Stomach (tissue), 8 donors: ENCODE measurements at regions not wholly inside any gene's neighbourhood (a gene's known extent, or its start where the extent isn't known, plus 50 kb on each side); places are given as distances from the start of the nearest gene placed in this dataset.

Experiments used
- DNase-seq, 2 donors: peaks; one replicate each; pipeline versions ENCODE4 v3.0.0 to v3.0.0-alpha.2; 2013 to 2019
- H3K27ac ChIP-seq, 5 donors: fragments of 200-600 bp in 4 of 5; sonication (generic) in 4 of 5; one replicate each; pipeline ENCODE4 v1.5.1; 2013 to 2019; ENCODE audit warnings: mild to moderate bottlenecking in 1 of 5, moderate library complexity in 1 of 5
- H3K27me3 ChIP-seq, 3 donors: fragments of 200-600 bp; sonication (generic); one replicate each; pipeline ENCODE4 v1.5.1; 2017 to 2019; ENCODE audit warnings: mixed run types in 1 of 3
- H3K36me3 ChIP-seq, 4 donors: fragments of 200-600 bp; sonication (generic); 1 replicate in 3 of 4; 2 replicates in 1 of 4; pipeline ENCODE4 v1.5.1; 2016 to 2019
- H3K4me1 ChIP-seq, 4 donors: fragments of 200-600 bp; sonication (generic); one replicate each; pipeline ENCODE4 v1.5.1; 2016 to 2019
- H3K4me3 ChIP-seq, 4 donors: fragments of 200-600 bp; sonication (generic) in 3 of 4; one replicate each; pipeline ENCODE4 v1.5.1; 2016 to 2019; ENCODE audit warnings: mild to moderate bottlenecking in 1 of 4
- H3K9me3 ChIP-seq, 4 donors: fragments of 200-600 bp; sonication (generic); one replicate each; pipeline ENCODE4 v1.5.1; 2016 to 2019
- CTCF ChIP-seq, 7 experiments: fragments of 450-650 bp in 4 of 7; fragments of 200-600 bp in 3 of 7; sonication (generic) in 3 of 7; IDR thresholded peaks; one replicate each; pipeline ENCODE4 v1.5.1; 2016 to 2019; ENCODE audit warnings: antibody characterized with exemption in 7 of 7, control low read depth in 2 of 7, mild to moderate bottlenecking in 1 of 7
- EP300 ChIP-seq: sonication (generic); formaldehyde crosslinking; IDR thresholded peaks from one replicate; pipeline ENCODE4 v1.6.1; 2017; ENCODE audit warnings: antibody characterized with exemption
- POLR2A ChIP-seq, 4 donors: fragments of 450-650 bp; IDR thresholded peaks; one replicate each; pipeline ENCODE4 v1.6.1; 2016; ENCODE audit warnings: antibody characterized with exemption in 4 of 4, control low read depth in 2 of 4, mild to moderate bottlenecking in 1 of 4, moderate library complexity in 1 of 4
- POLR2AphosphoS5 ChIP-seq, 3 donors: sonication (generic); formaldehyde crosslinking; IDR thresholded peaks; one replicate each; pipeline ENCODE4 v1.6.1; 2016; ENCODE audit warnings: antibody characterized with exemption in 3 of 3
- WGBS, 5 donors: extraction: QIAGEN DNeasy Blood & Tissue Kit in 3 of 5; methylation state at CpG; one replicate each; pipeline versions ENCODE4 v1.1.5 to v1.1.7; 2013 to 2018; 5-methylcytosine and 5-hydroxymethylcytosine counted together
- intact Hi-C: fragments of 100-400 bp; cut with DNase I; formaldehyde crosslinking; loops from one replicate; pipeline ENCODE4 v1.15.1; 2023; ENCODE audit warnings: low total_unique reads
- donor health status: healthy with polysubstance abuse.
- donor health status: Bipolar disorder and iron deficiency.
- donor health status: healthy.

GRCh38 chr1:17925290-17926237, 170.4 kb downstream of the ACTL8 start:
- WGBS, 5 donors: 18 to 29% (median 22%) methylated on average over 15 of the region's 15 CpGs

GRCh38 chr1:17926906-17927305, 171.8 kb downstream of the ACTL8 start:
- 87 to 91% (median 90%) methylated on average over 4 of the region's 4 CpGs for WGBS, 5 donors
- TF ChIP-seq POLR2AphosphoS5 (IDR thresholded peaks at IDR 0.05) (no peak), CTCF (IDR thresholded peaks at IDR 0.05) (no peak), POLR2A (IDR thresholded peaks at IDR 0.05) (no peak), EP300 (no peak)
- DNase-seq: no peak
- H3K4me3 ChIP-seq: no peak overlapping the region
- no peaks in the 10 kb centered on the region for H3K36me3 ChIP-seq
- peaks cover 0 to 88% (median 11%) of the 10 kb centered on the region in 3 donors for H3K27me3 ChIP-seq
- peaks cover 0 to 16% (median 8%) of the 10 kb centered on the region in 4 donors for H3K4me1 ChIP-seq
- intact Hi-C loops: no loop called here
- peaks cover 0 to under 1% (median 0%) of the 10 kb centered on the region in 4 donors for H3K9me3 ChIP-seq
- H3K27ac ChIP-seq: no peak overlapping the region

More at GRCh38 chr1:17925290-17926237, 170.4 kb downstream of the ACTL8 start:
- no peak overlapping the region for H3K27ac ChIP-seq
- intact Hi-C loops: no loop called here
- H3K9me3 ChIP-seq: no peaks in the 10 kb centered on the region
- DNase-seq: no peak
- H3K36me3 ChIP-seq: no peaks in the 10 kb centered on the region
- TF ChIP-seq POLR2A (IDR thresholded peaks at IDR 0.05): no peak
- TF ChIP-seq CTCF (IDR thresholded peaks at IDR 0.05): no peak
- TF ChIP-seq EP300: no peak
- TF ChIP-seq POLR2AphosphoS5 (IDR thresholded peaks at IDR 0.05): no peak
- H3K4me1 ChIP-seq: peaks cover 0 to 16% (median 8%) of the 10 kb centered on the region in 4 donors
- H3K4me3 ChIP-seq: no peak overlapping the region
- peaks cover 0 to 92% (median 17%) of the 10 kb centered on the region in 3 donors for H3K27me3 ChIP-seq

- intact Hi-C loops: no loop called here
- peak in 1 of 2 donors; percentile 9 for DNase-seq
- Histone ChIP-seq H3K9me3 (peaks cover 0 to 8% (median 0%) of the 10 kb centered on the region in 4 donors), H3K27me3 (peaks cover 0 to 81% (median 11%) of the 10 kb centered on the region in 3 donors), H3K27ac (no peak overlapping the region), H3K4me3 (no peak overlapping the region), H3K4me1 (peaks cover 0 to 16% (median 8%) of the 10 kb centered on the region in 4 donors), H3K36me3 (no peaks in the 10 kb centered on the region)
- TF ChIP-seq CTCF (IDR thresholded peaks at IDR 0.05) (no peak), POLR2AphosphoS5 (IDR thresholded peaks at IDR 0.05) (no peak), EP300 (no peak), POLR2A (IDR thresholded peaks at IDR 0.05) (no peak)
- WGBS, 5 donors: 48 to 60% (median 54%) methylated on average over 7 of the region's 7 CpGs
Observed at GRCh38 chr1:17927952-17928351, 172.8 kb downstream of the ACTL8 start.

- TF ChIP-seq POLR2A (IDR thresholded peaks at IDR 0.05) (no peak), POLR2AphosphoS5 (IDR thresholded peaks at IDR 0.05) (no peak), CTCF (IDR thresholded peaks at IDR 0.05) (no peak), EP300 (no peak)
- peaks cover 0 to 25% (median 8%) of the 10 kb centered on the region in 4 donors for H3K4me1 ChIP-seq
- H3K27ac ChIP-seq: no peak overlapping the region
- H3K9me3 ChIP-seq: peaks cover 0 to 8% (median 0%) of the 10 kb centered on the region in 4 donors
- peaks cover 0 to 76% (median 11%) of the 10 kb centered on the region in 3 donors for H3K27me3 ChIP-seq
- no peaks in the 10 kb centered on the region for H3K36me3 ChIP-seq
- intact Hi-C loops: no loop called here
- no peak for DNase-seq
- WGBS, 5 donors: 71 to 83% (median 82%) methylated on average over 5 to 6 of the region's 6 CpGs
- no peak overlapping the region for H3K4me3 ChIP-seq
Observed at GRCh38 chr1:17929224-17929623, 174.1 kb downstream of the ACTL8 start.
